ENCODE measurements at regions not wholly inside any gene's neighbourhood (a gene's known extent, or its start where the extent isn't known, plus 50 kb on each side); places are given as distances from the start of the nearest gene placed in this dataset.

DNA sequence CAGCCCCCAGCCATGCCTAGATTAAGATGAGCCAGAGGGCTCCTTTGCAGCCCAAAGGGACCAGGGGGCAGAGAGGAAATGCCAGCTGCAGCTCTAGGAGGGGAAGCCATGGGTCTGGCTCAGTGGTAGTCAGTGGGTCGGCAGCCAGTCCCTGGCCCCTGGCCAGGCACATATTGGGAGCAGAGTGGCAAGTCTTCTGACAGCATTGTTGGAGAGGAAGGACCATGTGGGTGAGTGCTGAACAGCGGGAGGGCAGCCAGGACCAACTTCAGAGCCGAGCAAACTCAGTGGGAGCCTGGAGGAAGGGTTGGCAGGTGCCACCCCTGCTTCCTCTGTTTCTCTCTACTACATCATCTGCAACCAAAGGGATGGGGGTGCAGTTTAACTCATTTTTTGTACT is 140.5 kb upstream of the PELI1 start:
- TF ChIP-seq, protein P1, sequence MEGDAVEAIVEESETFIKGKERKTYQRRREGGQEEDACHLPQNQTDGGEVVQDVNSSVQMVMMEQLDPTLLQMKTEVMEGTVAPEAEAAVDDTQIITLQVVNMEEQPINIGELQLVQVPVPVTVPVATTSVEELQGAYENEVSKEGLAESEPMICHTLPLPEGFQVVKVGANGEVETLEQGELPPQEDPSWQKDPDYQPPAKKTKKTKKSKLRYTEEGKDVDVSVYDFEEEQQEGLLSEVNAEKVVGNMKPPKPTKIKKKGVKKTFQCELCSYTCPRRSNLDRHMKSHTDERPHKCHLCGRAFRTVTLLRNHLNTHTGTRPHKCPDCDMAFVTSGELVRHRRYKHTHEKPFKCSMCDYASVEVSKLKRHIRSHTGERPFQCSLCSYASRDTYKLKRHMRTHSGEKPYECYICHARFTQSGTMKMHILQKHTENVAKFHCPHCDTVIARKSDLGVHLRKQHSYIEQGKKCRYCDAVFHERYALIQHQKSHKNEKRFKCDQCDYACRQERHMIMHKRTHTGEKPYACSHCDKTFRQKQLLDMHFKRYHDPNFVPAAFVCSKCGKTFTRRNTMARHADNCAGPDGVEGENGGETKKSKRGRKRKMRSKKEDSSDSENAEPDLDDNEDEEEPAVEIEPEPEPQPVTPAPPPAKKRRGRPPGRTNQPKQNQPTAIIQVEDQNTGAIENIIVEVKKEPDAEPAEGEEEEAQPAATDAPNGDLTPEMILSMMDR (IDR thresholded peaks at IDR 0.05; ENCODE audit: low read depth, low read length): no peak
- no peak for TF ChIP-seq EZH2phosphoT487 (IDR thresholded peaks at IDR 0.05; ENCODE audit: low read depth)

Measured in OCI-LY3 (cell line).